OCI-LY1 (cell line): ENCODE measurements at regions not wholly inside any gene's neighbourhood (a gene's known extent, or its start where the extent isn't known, plus 50 kb on each side); places are given as distances from the start of the nearest gene placed in this dataset.

Experiments
- H2AFZ ChIP-seq: fragments of 200-600 bp; sonication (generic), shearing (Covaris generic); 2 replicates; pipeline ENCODE4 v1.6.0; 2014; ENCODE audit warnings: antibody characterized with exemption, mild to moderate bottlenecking, low read length
- H3F3A ChIP-seq: fragments of 200-600 bp; sonication (generic), shearing (Covaris generic); 2 replicates; pipeline ENCODE4 v1.6.0; 2014; ENCODE audit warnings: mild to moderate bottlenecking, antibody characterized with exemption, low read length, moderate library complexity; ENCODE audit not compliant: insufficient read depth
- H3K27ac ChIP-seq: fragments of 200-600 bp; sonication (generic); 2 replicates; pipeline ENCODE4 v1.5.1; 2014; ENCODE audit warnings: low read length, mixed run types, mild to moderate bottlenecking, low read depth; ENCODE audit not compliant: poor library complexity, severe bottlenecking
- H3K27me3 ChIP-seq: fragments of 200-600 bp; sonication (generic); 2 replicates; pipeline ENCODE4 v1.6.0; 2014; ENCODE audit warnings: antibody characterized with exemption, mild to moderate bottlenecking, low read length, moderate library complexity; ENCODE audit not compliant: insufficient read depth
- H3K36me3 ChIP-seq: fragments of 200-600 bp; sonication (generic); 2 replicates; pipeline ENCODE4 v1.6.1; 2014; ENCODE audit warnings: mild to moderate bottlenecking, antibody characterized with exemption, low read length, moderate library complexity, mixed read lengths; ENCODE audit not compliant: insufficient read depth
- H3K4me1 ChIP-seq: fragments of 200-600 bp; sonication (generic); 2 replicates; pipeline ENCODE4 v1.5.1; 2014; ENCODE audit warnings: mild to moderate bottlenecking, low read length, moderate library complexity; ENCODE audit not compliant: insufficient read depth, severe bottlenecking
- H3K4me2 ChIP-seq: fragments of 200-600 bp; sonication (generic), shearing (Covaris generic); 2 replicates; pipeline ENCODE4 v1.6.1; 2014; ENCODE audit warnings: low read length
- H3K4me3 ChIP-seq: fragments of 200-600 bp; sonication (generic); 2 replicates; pipeline ENCODE4 v1.5.1; 2014; ENCODE audit warnings: low read length, low read depth, mild to moderate bottlenecking, mixed read lengths; ENCODE audit not compliant: poor library complexity, severe bottlenecking
- H3K79me2 ChIP-seq: fragments of 200-600 bp; shearing (Covaris generic); 2 replicates; pipeline ENCODE4 v1.6.1; 2016; ENCODE audit warnings: mixed run types, low read length, mixed read lengths; ENCODE audit not compliant: insufficient read depth
- H3K9ac ChIP-seq: fragments of 200-600 bp; sonication (generic), shearing (Covaris generic); 2 replicates; pipeline ENCODE4 v1.6.1; 2014; ENCODE audit warnings: mild to moderate bottlenecking, low read length, mixed read lengths
- H3K9me2 ChIP-seq: fragments of 200-600 bp; sonication (generic), shearing (Covaris generic); 2 replicates; pipeline ENCODE4 v1.6.1; 2014; ENCODE audit warnings: low read depth, mild to moderate bottlenecking, low read length, mixed read lengths
- H3K9me3 ChIP-seq: fragments of 200-600 bp; shearing (Covaris generic); 2 replicates; pipeline ENCODE4 v1.6.1; 2014; ENCODE audit warnings: low read length, mixed read lengths
- H4K20me1 ChIP-seq: fragments of 200-600 bp; sonication (generic), shearing (Covaris generic); 2 replicates; pipeline ENCODE4 v1.6.0; 2016; ENCODE audit warnings: mild to moderate bottlenecking, low read length; ENCODE audit not compliant: insufficient read depth
- CTCF ChIP-seq: fragments of 200-600 bp; sonication (generic), shearing (Covaris generic); IDR thresholded peaks from 2 replicates; pipeline ENCODE4 v1.5.1; 2017; ENCODE audit warnings: mild to moderate bottlenecking, antibody characterized with exemption, low read length, moderate library complexity, mixed read lengths
- EZH2 ChIP-seq: fragments of 200-600 bp; sonication (generic), shearing (Covaris generic); IDR thresholded peaks from 2 replicates; pipeline ENCODE4 v1.8.0; 2017; ENCODE audit warnings: borderline replicate concordance, mixed run types, mild to moderate bottlenecking, antibody characterized with exemption, low read length, moderate library complexity, mixed read lengths

- Histone ChIP-seq H3K9me2 (no peaks in the 10 kb centered on the region), H3K27ac (no peak overlapping the region), H3K4me2 (no peak overlapping the region), H3K79me2 (no peaks in the 10 kb centered on the region), H3K4me3 (no peak overlapping the region), H4K20me1 (no peaks in the 10 kb centered on the region), H2AFZ (no peak overlapping the region), H3K9me3 (no peaks in the 10 kb centered on the region), H3K4me1 (no peaks in the 10 kb centered on the region), H3K27me3 (no peaks in the 10 kb centered on the region), H3K9ac (no peak overlapping the region), H3K36me3 (no peaks in the 10 kb centered on the region), H3F3A (no peaks in the 10 kb centered on the region)
- no peak for TF ChIP-seq CTCF
- no peak for TF ChIP-seq EZH2
These were observed 321.0 kb upstream of the RTL1 start for GRCh38 chr14:101224356-101225156.

GRCh38 chr14:101225157-101226152 is 321.9 kb upstream of the RTL1 start:
- Histone ChIP-seq H3K9ac (no peak overlapping the region), H3K4me3 (no peak overlapping the region), H3K27me3 (no peaks in the 10 kb centered on the region), H3F3A (no peaks in the 10 kb centered on the region), H3K9me3 (no peaks in the 10 kb centered on the region), H3K27ac (no peak overlapping the region), H3K4me1 (no peaks in the 10 kb centered on the region), H3K36me3 (no peaks in the 10 kb centered on the region), H4K20me1 (no peaks in the 10 kb centered on the region), H3K79me2 (no peaks in the 10 kb centered on the region), H3K4me2 (no peak overlapping the region), H3K9me2 (no peaks in the 10 kb centered on the region), H2AFZ (no peak overlapping the region)
- TF ChIP-seq EZH2 (no peak), CTCF (no peak)

GRCh38 chr14:101226265-101226602 is 322.7 kb upstream of the RTL1 start:
- no peaks in the 10 kb centered on the region for H3K4me1 ChIP-seq

More at GRCh38 chr14:101226265-101226602, 322.7 kb upstream of the RTL1 start:
- H3K4me2 ChIP-seq: no peak overlapping the region
- H3K9ac ChIP-seq: no peak overlapping the region
- H3K36me3 ChIP-seq: no peaks in the 10 kb centered on the region
- no peak overlapping the region for H3K4me3 ChIP-seq
- H3F3A ChIP-seq: no peaks in the 10 kb centered on the region
- no peaks in the 10 kb centered on the region for H3K9me3 ChIP-seq
- no peak for TF ChIP-seq CTCF
- no peak for TF ChIP-seq EZH2
- no peaks in the 10 kb centered on the region for H3K9me2 ChIP-seq
- H3K27me3 ChIP-seq: no peaks in the 10 kb centered on the region
- no peaks in the 10 kb centered on the region for H4K20me1 ChIP-seq
- no peaks in the 10 kb centered on the region for H3K79me2 ChIP-seq
- H2AFZ ChIP-seq: no peak overlapping the region
- H3K27ac ChIP-seq: no peak overlapping the region
